Smooth muscle cell (in vitro differentiated cells): ENCODE measurements at regions not wholly inside any gene's neighbourhood (a gene's known extent, or its start where the extent isn't known, plus 50 kb on each side); places are given as distances from the start of the nearest gene placed in this dataset.

Experiments used
- DNase-seq: peaks from one replicate; lab custom pipeline; 2025; ENCODE audit not compliant: unreplicated experiment; lab: John Stamatoyannopoulos, UW
- H2AFZ ChIP-seq: fragments of 200-600 bp; sonication (generic); 2 replicates; pipeline ENCODE4 v1.6.0; 2016; ENCODE audit warnings: antibody characterized with exemption, low read depth, mild to moderate bottlenecking
- H3F3A ChIP-seq: fragments of 200-600 bp; sonication (generic); 2 replicates; pipeline ENCODE4 v1.6.0; 2017; ENCODE audit warnings: antibody characterized with exemption, low read depth
- H3K27ac ChIP-seq: fragments of 200-600 bp; sonication (generic); 2 replicates; pipeline ENCODE4 v1.5.1; 2016; ENCODE audit warnings: low read depth, mild to moderate bottlenecking
- H3K27me3 ChIP-seq: fragments of 200-600 bp; sonication (generic); 2 replicates; pipeline ENCODE4 v1.6.1; 2016; ENCODE audit warnings: low read depth, mild to moderate bottlenecking
- H3K36me3 ChIP-seq: fragments of 200-600 bp; sonication (generic); 2 replicates; pipeline ENCODE4 v1.5.1; 2016; ENCODE audit warnings: low read depth
- H3K4me1 ChIP-seq: fragments of 200-600 bp; sonication (generic); 2 replicates; pipeline ENCODE4 v1.5.1; 2016; ENCODE audit warnings: low read depth
- H3K4me2 ChIP-seq: fragments of 200-600 bp; sonication (generic); 2 replicates; pipeline ENCODE4 v1.6.0; 2016; ENCODE audit warnings: mild to moderate bottlenecking
- H3K4me3 ChIP-seq: fragments of 200-600 bp; sonication (generic); 2 replicates; pipeline ENCODE4 v1.5.1; 2016; ENCODE audit warnings: mild to moderate bottlenecking
- H3K79me2 ChIP-seq: fragments of 200-600 bp; sonication (generic); 2 replicates; pipeline ENCODE4 v1.6.0; 2016; ENCODE audit warnings: low read depth, mild to moderate bottlenecking
- H3K9ac ChIP-seq: fragments of 200-600 bp; sonication (generic); 2 replicates; pipeline ENCODE4 v1.6.0; 2016; ENCODE audit warnings: low read depth
- H3K9me3 ChIP-seq: fragments of 200-600 bp; sonication (generic); replicated peaks from 2 replicates; pipeline ENCODE4 v1.5.1; 2016; ENCODE audit warnings: low read depth
- H4K20me1 ChIP-seq: fragments of 200-600 bp; sonication (generic); 2 replicates; pipeline ENCODE4 v1.6.0; 2016; ENCODE audit warnings: low read depth
- WGBS: methylation state at CpG from one replicate; pipeline ENCODE4 v1.1.7; 2016; ENCODE audit warnings: low lambda C conversion rate; 5-methylcytosine and 5-hydroxymethylcytosine counted together
- TF ChIP-seq, protein P1 (sequence below): fragments of 200-600 bp; sonication (generic); IDR thresholded peaks from 2 replicates; pipeline ENCODE4 v1.5.1; 2017; ENCODE audit warnings: borderline replicate concordance, mild to moderate bottlenecking, antibody characterized with exemption; ENCODE audit not compliant: insufficient read depth, poor library complexity, severe bottlenecking

DNA sequence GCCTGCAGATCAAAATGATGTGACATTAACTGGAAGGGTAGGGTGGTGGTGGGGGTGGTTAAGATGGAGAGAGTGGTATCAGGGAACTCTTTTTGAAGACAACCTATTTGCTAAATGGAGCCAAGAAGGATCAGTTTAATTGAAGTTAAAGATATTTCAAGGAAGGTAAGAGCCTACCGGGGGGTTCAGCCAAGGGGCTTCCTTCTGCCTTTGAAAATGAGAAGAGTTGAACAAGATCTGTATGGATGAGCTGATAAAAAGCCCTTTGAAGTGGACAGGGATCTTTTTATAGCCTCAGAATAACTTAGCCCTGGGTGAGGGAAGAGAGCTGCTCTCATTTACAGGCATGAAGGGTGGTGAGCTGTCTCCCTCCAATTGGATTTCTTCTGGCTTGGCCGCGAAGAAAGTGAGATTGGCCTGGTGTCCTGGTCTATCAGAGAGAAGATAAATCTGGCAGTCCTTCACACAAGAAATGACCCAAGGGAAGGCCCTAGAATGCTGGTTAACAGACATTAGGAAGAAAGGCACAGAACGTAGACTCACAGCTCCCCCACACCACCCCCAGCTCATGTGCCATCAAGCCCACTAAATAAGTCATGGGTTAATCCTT is 439.8 kb downstream of the TNS1 start:
- no peak overlapping the region for H3K4me2 ChIP-seq
- no peaks in the 10 kb centered on the region for H3K4me1 ChIP-seq

DNA sequence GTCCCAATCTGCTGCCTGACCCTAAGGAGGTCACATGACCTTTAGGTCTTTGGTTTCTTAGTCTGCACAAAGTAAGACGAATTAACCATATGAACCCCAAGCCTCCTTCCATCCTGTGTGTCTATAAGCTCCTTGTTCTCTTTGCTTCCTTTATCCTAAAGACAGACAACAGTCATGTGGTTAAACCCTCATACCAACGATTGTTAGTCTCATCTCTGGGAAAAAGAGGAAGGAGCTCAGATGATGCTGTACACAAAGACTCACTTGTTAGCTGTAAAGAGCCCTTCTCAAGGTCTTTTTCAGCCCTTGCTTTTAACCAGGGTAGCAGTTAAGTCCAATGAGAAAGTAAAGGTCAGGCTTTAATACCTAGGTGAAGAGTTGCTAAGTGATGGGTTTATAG is 443.7 kb downstream of the TNS1 start:
- no peak overlapping the region for H2AFZ ChIP-seq
- no peaks in the 10 kb centered on the region for H3K9me3 ChIP-seq
- no peaks in the 10 kb centered on the region for H3K27me3 ChIP-seq
- peaks cover 6% of the 10 kb centered on the region for H3F3A ChIP-seq
- H3K4me3 ChIP-seq = no peak overlapping the region
- no peaks in the 10 kb centered on the region for H3K79me2 ChIP-seq
- TF ChIP-seq, protein P1, sequence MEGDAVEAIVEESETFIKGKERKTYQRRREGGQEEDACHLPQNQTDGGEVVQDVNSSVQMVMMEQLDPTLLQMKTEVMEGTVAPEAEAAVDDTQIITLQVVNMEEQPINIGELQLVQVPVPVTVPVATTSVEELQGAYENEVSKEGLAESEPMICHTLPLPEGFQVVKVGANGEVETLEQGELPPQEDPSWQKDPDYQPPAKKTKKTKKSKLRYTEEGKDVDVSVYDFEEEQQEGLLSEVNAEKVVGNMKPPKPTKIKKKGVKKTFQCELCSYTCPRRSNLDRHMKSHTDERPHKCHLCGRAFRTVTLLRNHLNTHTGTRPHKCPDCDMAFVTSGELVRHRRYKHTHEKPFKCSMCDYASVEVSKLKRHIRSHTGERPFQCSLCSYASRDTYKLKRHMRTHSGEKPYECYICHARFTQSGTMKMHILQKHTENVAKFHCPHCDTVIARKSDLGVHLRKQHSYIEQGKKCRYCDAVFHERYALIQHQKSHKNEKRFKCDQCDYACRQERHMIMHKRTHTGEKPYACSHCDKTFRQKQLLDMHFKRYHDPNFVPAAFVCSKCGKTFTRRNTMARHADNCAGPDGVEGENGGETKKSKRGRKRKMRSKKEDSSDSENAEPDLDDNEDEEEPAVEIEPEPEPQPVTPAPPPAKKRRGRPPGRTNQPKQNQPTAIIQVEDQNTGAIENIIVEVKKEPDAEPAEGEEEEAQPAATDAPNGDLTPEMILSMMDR = no peak
- H4K20me1 ChIP-seq = no peaks in the 10 kb centered on the region
- WGBS = 63% methylated on average over 2 of the region's 2 CpGs
- H3K4me2 ChIP-seq = no peak overlapping the region
- H3K4me1 ChIP-seq = peaks cover 15% of the 10 kb centered on the region
- DNase-seq = no peak
- H3K27ac ChIP-seq = no peak overlapping the region
- H3K36me3 ChIP-seq = no peaks in the 10 kb centered on the region
- no peak overlapping the region for H3K9ac ChIP-seq

More for the DNA sequence above, 439.8 kb downstream of the TNS1 start:
- Histone ChIP-seq H3K79me2 (no peaks in the 10 kb centered on the region), H3K27ac (no peak overlapping the region), H3K4me3 (no peak overlapping the region), H3K36me3 (no peaks in the 10 kb centered on the region), H3K9ac (no peak overlapping the region), H3K27me3 (no peaks in the 10 kb centered on the region), H3K9me3 (no peaks in the 10 kb centered on the region), H4K20me1 (no peaks in the 10 kb centered on the region), H2AFZ (no peak overlapping the region), H3F3A (peaks cover 6% of the 10 kb centered on the region)
- no peak for DNase-seq
- WGBS = 75% methylated on average over 4 of the region's 4 CpGs
- TF ChIP-seq, protein P1 = no peak

DNA sequence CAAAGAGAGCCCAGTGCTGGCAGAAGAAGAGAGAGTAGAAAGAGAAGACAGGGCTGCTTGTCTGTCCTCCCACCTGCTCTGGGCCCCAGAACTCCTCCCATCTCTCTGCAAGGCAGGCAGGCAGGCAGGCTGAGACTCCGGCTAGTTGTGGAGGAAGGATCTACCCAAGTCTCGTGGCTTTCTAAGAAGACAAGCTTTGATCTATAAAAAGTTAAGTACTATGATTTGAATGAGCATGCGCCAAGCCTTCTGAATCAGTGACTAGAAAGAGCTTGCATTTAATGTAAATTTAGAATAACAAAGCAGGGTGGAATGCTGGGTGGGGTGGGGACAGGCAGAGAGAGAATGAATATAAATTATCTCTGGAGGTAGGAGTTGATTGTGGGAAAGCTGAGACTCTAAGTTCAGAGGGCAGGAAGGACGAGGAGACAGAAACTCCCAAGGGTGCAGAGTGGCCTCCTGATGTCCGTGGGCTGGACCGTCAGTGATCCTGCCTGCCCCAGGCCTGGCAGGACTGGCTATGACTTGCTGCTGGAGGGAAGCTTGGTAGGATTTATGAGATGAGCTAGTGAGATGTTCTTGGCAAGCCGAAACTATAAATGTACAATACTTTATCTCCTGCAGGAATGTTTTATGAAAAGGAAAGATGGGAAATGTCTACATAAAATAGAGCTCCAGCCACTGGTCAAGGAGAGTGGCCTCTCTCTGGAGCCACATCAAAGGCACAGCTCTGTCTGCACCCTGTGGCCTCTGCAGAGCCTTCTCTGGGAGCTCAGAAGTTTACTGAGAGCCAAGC is 447.5 kb downstream of the TNS1 start:
- Histone ChIP-seq H3K27ac (peak overlapping the region; percentile 15), H3K9me3 (no peaks in the 10 kb centered on the region), H3K9ac (no peak overlapping the region), H3F3A (peaks cover 16% of the 10 kb centered on the region), H3K36me3 (no peaks in the 10 kb centered on the region), H3K4me1 (peaks cover 25% of the 10 kb centered on the region), H3K4me2 (peak overlapping the region; percentile 61), H3K27me3 (no peaks in the 10 kb centered on the region), H2AFZ (no peak overlapping the region), H3K79me2 (no peaks in the 10 kb centered on the region), H4K20me1 (no peaks in the 10 kb centered on the region), H3K4me3 (no peak overlapping the region)
- DNase-seq = no peak
- TF ChIP-seq, protein P1 = no peak
- WGBS = 17% methylated on average over 7 of the region's 7 CpGs

DNA sequence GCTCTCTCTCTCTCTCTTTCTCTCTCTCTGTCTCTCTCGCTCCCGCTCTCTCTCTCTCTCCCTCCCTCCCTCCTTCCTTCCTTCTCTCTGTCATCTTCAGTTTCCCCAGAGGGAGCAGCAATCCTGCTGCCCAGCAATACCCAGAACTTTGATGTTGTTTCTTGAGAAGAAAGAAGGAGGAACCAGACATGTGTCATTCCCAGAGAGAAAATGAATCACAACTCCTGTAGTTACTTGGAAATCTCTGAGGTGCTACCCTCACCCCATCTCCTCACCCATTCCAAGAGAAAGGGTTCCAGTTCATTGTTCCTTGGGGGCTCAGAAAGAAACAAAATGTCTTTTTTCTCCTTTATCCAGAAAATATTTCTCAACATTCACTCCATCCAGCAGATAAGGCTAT is 449.1 kb downstream of the TNS1 start:
- Histone ChIP-seq H3K36me3 (no peaks in the 10 kb centered on the region), H2AFZ (no peak overlapping the region), H3K4me3 (no peak overlapping the region), H3K9me3 (no peaks in the 10 kb centered on the region), H3K4me1 (peaks cover 25% of the 10 kb centered on the region), H4K20me1 (no peaks in the 10 kb centered on the region), H3K27ac (peak overlapping the region; percentile 4), H3K79me2 (no peaks in the 10 kb centered on the region), H3K27me3 (no peaks in the 10 kb centered on the region), H3K9ac (no peak overlapping the region), H3K4me2 (peak overlapping the region; percentile 61), H3F3A (peaks cover 13% of the 10 kb centered on the region)
- TF ChIP-seq, protein P1 = no peak
- WGBS = 94% methylated on average over 2 of the region's 2 CpGs
- no peak for DNase-seq
